ENCODE measurements at regions not wholly inside any gene's neighbourhood (a gene's known extent, or its start where the extent isn't known, plus 50 kb on each side); places are given as distances from the start of the nearest gene placed in this dataset.

DNA sequence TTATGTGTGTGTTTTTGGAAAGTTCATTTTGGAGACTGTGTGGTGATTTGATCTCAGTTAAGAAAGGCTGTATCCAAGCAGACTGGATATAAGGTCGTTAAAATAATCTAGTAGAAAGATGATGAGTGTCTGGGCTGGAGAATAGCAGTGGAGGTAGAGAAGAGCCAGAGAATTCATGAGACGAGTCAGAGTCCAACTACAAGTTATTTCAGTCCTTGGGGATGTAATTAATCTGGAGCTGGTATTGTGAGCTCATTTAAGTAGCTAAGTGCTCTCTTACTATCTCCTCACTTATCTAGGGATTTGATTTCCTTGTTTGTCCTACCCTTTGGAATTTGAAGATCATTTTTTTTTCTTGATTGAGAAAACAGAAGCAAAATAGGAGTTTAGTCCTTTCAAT is 1219.0 kb upstream of the ADGRL4 start:
- no peaks in the 10 kb centered on the region for H3K4me1 ChIP-seq (ENCODE audit: control insufficient read depth, insufficient read depth, low read length, poor library complexity, severe bottlenecking)
- H3K9me3 ChIP-seq (ENCODE audit: control insufficient read depth, low read length) = no peaks in the 10 kb centered on the region
- H3K27ac ChIP-seq (ENCODE audit: low read depth, low read length, severe bottlenecking) = no peak overlapping the region
- H3K36me3 ChIP-seq (ENCODE audit: control insufficient read depth, insufficient read depth, low read length) = no peaks in the 10 kb centered on the region
- no peak overlapping the region for H3K4me3 ChIP-seq (ENCODE audit: extremely low read depth, insufficient read depth, low read length, poor library complexity, severe bottlenecking)
- 81 to 100% methylated on average over 1 to 2 of the region's 2 CpGs for WGBS, 2 experiments (ENCODE audit: insufficient coverage in 2 of 2)

- H3K9me3 ChIP-seq (ENCODE audit: control insufficient read depth, low read length) = no peaks in the 10 kb centered on the region
- H3K27ac ChIP-seq (ENCODE audit: low read depth, low read length, severe bottlenecking) = no peak overlapping the region
- H3K4me1 ChIP-seq (ENCODE audit: control insufficient read depth, insufficient read depth, low read length, poor library complexity, severe bottlenecking) = no peaks in the 10 kb centered on the region
- no peak overlapping the region for H3K4me3 ChIP-seq (ENCODE audit: extremely low read depth, insufficient read depth, low read length, poor library complexity, severe bottlenecking)
- H3K36me3 ChIP-seq (ENCODE audit: control insufficient read depth, insufficient read depth, low read length) = no peaks in the 10 kb centered on the region
- WGBS, 2 experiments (ENCODE audit: insufficient coverage in 2 of 2) = 91 to 100% methylated on average over 1 to 3 of the region's 4 CpGs
Observed at GRCh38 chr1:80221319-80221718, 1214.8 kb upstream of the ADGRL4 start.

DNA sequence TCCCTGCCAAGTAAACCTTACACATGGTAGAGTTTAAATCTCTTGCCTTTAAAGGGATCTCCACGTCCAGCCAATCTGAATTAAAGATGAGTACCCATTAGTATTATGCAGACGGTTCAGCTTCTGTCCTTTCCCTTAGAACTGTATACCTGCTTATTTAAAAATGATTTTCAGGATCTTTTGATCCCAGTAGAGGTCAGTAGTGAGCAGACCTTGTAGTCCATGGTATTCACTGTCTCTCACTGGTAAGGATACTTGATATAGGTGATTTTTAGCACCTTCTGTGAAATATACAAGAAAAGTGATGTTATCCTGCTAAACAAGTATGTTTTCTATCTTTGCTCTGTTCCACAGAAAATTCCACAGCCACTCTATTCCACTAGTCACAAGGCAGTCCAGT is 1211.6 kb upstream of the ADGRL4 start:
- no peaks in the 10 kb centered on the region for H3K36me3 ChIP-seq (ENCODE audit: control insufficient read depth, insufficient read depth, low read length)
- H3K4me1 ChIP-seq (ENCODE audit: control insufficient read depth, insufficient read depth, low read length, poor library complexity, severe bottlenecking) = no peaks in the 10 kb centered on the region
- WGBS, 2 experiments (ENCODE audit: insufficient coverage in 2 of 2) = 20 to 67% methylated on average over 1 of the region's 2 CpGs
- no peaks in the 10 kb centered on the region for H3K9me3 ChIP-seq (ENCODE audit: control insufficient read depth, low read length)
- H3K27ac ChIP-seq (ENCODE audit: low read depth, low read length, severe bottlenecking) = no peak overlapping the region
- no peak overlapping the region for H3K4me3 ChIP-seq (ENCODE audit: extremely low read depth, insufficient read depth, low read length, poor library complexity, severe bottlenecking)

DNA sequence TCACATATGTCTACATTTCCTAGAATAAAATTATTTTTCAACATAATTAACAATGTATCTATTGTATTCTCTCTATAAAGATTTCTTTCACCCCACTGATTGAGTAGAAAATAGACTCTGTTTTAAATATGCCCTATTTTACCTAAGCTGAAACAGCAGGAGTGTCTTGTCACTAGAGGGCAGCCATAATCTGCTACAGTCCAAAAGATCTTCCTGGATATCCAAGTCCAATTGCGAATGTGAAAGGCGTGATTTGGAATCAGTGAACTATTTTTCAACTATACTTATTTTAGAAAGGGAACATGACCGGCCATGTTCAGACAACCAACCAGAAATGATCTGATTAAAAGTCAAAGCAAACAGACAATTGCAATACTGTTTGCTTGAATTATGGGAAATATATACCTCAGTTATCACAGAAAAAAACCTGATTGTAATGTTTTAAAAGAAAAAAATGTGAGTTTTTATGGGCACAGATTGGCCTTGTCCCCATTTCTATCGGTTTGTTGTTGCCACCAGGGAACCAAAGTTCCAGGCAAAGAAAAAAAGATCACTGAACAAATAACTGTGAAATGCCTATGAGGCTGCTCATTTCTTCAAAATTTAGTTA is 1211.0 kb upstream of the ADGRL4 start:
- 57 to 100% methylated on average over 1 to 3 of the region's 4 CpGs for WGBS, 2 experiments (ENCODE audit: insufficient coverage in 2 of 2)
- H3K9me3 ChIP-seq (ENCODE audit: control insufficient read depth, low read length) = no peaks in the 10 kb centered on the region
- H3K36me3 ChIP-seq (ENCODE audit: control insufficient read depth, insufficient read depth, low read length) = no peaks in the 10 kb centered on the region
- no peak overlapping the region for H3K4me3 ChIP-seq (ENCODE audit: extremely low read depth, insufficient read depth, low read length, poor library complexity, severe bottlenecking)
- no peaks in the 10 kb centered on the region for H3K4me1 ChIP-seq (ENCODE audit: control insufficient read depth, insufficient read depth, low read length, poor library complexity, severe bottlenecking)
- H3K27ac ChIP-seq (ENCODE audit: low read depth, low read length, severe bottlenecking) = no peak overlapping the region

DNA sequence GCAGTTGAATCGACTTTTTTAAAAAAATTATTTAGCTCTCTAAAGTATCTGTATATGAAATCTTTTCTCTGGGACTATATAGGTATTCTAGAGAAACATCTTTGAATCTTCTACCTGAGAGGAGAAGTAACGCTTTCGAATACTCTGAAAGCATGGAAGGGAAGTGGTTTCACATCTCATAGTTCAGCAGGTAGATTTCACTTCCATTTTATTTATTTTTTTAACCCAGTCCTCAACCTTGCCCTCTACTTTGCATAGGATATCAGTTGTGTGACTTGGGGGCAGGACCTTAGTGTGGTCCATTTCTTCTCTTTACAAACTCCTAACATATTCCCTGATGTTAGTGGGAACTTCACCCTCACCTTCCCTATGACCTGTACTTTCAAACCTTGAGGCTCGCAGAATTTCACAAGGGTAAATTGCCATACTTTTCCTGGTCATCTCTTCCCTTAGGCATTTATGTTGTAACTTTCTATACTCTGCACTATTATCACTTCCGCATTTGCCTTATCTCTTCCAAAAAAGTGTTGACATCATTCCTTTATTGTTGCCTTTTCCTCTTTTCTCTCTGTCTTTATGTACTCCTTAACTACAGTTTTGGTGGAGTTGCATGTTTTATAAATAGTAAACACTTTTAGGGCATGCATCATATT is 1208.5 kb upstream of the ADGRL4 start:
- Histone ChIP-seq H3K27ac (ENCODE audit: low read depth, low read length, severe bottlenecking) (no peak overlapping the region), H3K36me3 (ENCODE audit: control insufficient read depth, insufficient read depth, low read length) (no peaks in the 10 kb centered on the region), H3K9me3 (ENCODE audit: control insufficient read depth, low read length) (no peaks in the 10 kb centered on the region), H3K4me3 (ENCODE audit: extremely low read depth, insufficient read depth, low read length, poor library complexity, severe bottlenecking) (no peak overlapping the region), H3K4me1 (ENCODE audit: control insufficient read depth, insufficient read depth, low read length, poor library complexity, severe bottlenecking) (no peaks in the 10 kb centered on the region)
- WGBS, 2 experiments (ENCODE audit: insufficient coverage in 2 of 2) = 83 to 89% methylated on average over 1 of the region's 5 CpGs

DNA sequence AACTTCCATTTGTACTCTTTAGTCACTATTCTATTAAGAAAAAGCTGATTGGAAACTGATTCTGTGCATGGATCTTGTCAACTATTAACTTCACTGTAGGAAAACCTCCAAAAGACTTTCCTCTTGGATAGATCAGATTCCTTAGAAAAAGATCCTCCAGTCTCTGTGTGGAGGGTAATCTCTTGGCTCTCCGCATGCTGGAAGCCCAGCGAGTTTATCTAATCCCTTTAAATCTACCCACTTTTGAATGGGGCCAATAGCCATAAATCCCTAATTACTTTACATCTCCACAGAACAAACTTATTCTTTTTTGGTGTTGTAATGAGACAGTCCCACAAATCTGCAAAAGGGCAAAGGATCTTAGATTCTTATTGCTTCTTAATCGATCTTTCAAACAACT is 1206.4 kb upstream of the ADGRL4 start:
- H3K4me3 ChIP-seq (ENCODE audit: extremely low read depth, insufficient read depth, low read length, poor library complexity, severe bottlenecking) = no peak overlapping the region
- no peaks in the 10 kb centered on the region for H3K9me3 ChIP-seq (ENCODE audit: control insufficient read depth, low read length)
- H3K36me3 ChIP-seq (ENCODE audit: control insufficient read depth, insufficient read depth, low read length) = no peaks in the 10 kb centered on the region
- H3K4me1 ChIP-seq (ENCODE audit: control insufficient read depth, insufficient read depth, low read length, poor library complexity, severe bottlenecking) = no peaks in the 10 kb centered on the region
- 93% methylated on average over 3 of the region's 3 CpGs; no CpG with 5 or more reads in 1 of the 2 experiments for WGBS, 2 experiments (ENCODE audit: insufficient coverage in 2 of 2)
- H3K27ac ChIP-seq (ENCODE audit: low read depth, low read length, severe bottlenecking) = no peak overlapping the region

- Histone ChIP-seq H3K36me3 (ENCODE audit: control insufficient read depth, insufficient read depth, low read length) (no peaks in the 10 kb centered on the region), H3K9me3 (ENCODE audit: control insufficient read depth, low read length) (no peaks in the 10 kb centered on the region), H3K27ac (ENCODE audit: low read depth, low read length, severe bottlenecking) (no peak overlapping the region), H3K4me1 (ENCODE audit: control insufficient read depth, insufficient read depth, low read length, poor library complexity, severe bottlenecking) (no peaks in the 10 kb centered on the region), H3K4me3 (ENCODE audit: extremely low read depth, insufficient read depth, low read length, poor library complexity, severe bottlenecking) (no peak overlapping the region)
- 87 to 93% methylated on average over 3 to 7 of the region's 8 CpGs for WGBS, 2 experiments (ENCODE audit: insufficient coverage in 2 of 2)
Observed at GRCh38 chr1:80211691-80212380, 1205.3 kb upstream of the ADGRL4 start.

DNA sequence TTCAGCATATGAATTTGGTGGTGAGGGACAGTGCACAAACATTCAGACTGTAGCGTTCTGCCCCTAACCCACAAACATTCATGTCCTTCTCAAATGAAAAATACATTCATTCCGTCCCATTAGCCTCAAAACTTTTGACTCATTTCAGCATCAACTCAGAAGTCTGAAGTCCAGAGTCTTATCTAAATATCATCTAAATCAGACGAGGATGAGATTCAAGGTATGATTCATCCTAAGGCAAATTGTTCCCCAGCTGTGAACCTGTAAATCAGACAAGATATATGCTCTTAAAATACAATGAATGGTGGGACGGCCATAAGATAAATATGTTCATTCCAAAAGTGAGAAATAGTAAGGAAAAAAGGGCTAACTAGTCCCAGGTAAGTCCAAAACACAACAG is 1195.6 kb upstream of the ADGRL4 start:
- 86 to 100% methylated on average over 1 to 2 of the region's 4 CpGs for WGBS, 2 experiments (ENCODE audit: insufficient coverage in 2 of 2)
- H3K4me3 ChIP-seq (ENCODE audit: extremely low read depth, insufficient read depth, low read length, poor library complexity, severe bottlenecking) = no peak overlapping the region
- H3K36me3 ChIP-seq (ENCODE audit: control insufficient read depth, insufficient read depth, low read length) = no peaks in the 10 kb centered on the region
- no peaks in the 10 kb centered on the region for H3K4me1 ChIP-seq (ENCODE audit: control insufficient read depth, insufficient read depth, low read length, poor library complexity, severe bottlenecking)
- H3K27ac ChIP-seq (ENCODE audit: low read depth, low read length, severe bottlenecking) = no peak overlapping the region
- no peaks in the 10 kb centered on the region for H3K9me3 ChIP-seq (ENCODE audit: control insufficient read depth, low read length)

DNA sequence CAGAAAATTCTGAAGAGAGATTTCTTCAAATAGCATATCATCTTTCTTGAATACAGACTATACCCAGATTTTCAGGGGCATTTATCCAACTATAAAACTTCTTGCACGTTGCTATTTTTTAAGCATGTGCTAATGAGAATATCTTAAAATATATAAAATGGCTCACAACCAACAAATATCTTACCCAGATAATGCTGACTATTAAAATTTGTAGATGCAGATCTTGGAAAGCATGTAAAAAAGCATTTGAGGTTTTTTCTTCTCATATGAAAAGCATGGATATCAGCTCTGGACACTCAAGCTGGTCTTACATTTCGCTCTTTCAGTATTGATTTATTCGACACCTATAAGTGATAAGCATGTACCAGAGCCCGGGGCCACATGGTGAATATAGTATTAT is 1187.7 kb upstream of the ADGRL4 start:
- WGBS, 2 experiments (ENCODE audit: insufficient coverage in 2 of 2) = 100% methylated on average over 1 to 2 of the region's 4 CpGs

DNA sequence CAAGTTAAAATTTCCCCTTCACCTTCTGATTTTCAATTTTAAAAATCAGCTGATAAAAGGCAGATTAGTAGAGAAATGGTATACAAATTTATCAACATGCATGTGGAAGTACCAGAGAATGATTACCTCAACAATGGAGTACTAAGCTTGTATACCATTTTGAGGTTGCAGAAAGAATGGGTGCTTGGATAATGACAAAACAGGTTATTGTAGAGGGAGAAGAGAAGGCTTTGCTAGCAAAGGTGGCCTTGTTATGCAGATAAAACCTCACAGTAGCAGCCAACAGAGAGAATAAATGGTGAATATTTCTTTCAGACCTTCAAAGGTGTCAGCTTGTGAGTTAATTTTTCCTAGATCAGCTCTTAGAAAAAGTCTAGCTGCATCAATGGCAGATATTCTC is 1174.9 kb upstream of the ADGRL4 start:
- Histone ChIP-seq H3K4me3 (ENCODE audit: extremely low read depth, insufficient read depth, low read length, poor library complexity, severe bottlenecking) (no peak overlapping the region), H3K36me3 (ENCODE audit: control insufficient read depth, insufficient read depth, low read length) (no peaks in the 10 kb centered on the region), H3K27ac (ENCODE audit: low read depth, low read length, severe bottlenecking) (no peak overlapping the region), H3K9me3 (ENCODE audit: control insufficient read depth, low read length) (no peaks in the 10 kb centered on the region), H3K4me1 (ENCODE audit: control insufficient read depth, insufficient read depth, low read length, poor library complexity, severe bottlenecking) (no peaks in the 10 kb centered on the region)

More for the DNA sequence above, 1187.7 kb upstream of the ADGRL4 start:
- no peak overlapping the region for H3K27ac ChIP-seq (ENCODE audit: low read depth, low read length, severe bottlenecking)
- H3K4me1 ChIP-seq (ENCODE audit: control insufficient read depth, insufficient read depth, low read length, poor library complexity, severe bottlenecking) = no peaks in the 10 kb centered on the region
- no peaks in the 10 kb centered on the region for H3K9me3 ChIP-seq (ENCODE audit: control insufficient read depth, low read length)
- H3K4me3 ChIP-seq (ENCODE audit: extremely low read depth, insufficient read depth, low read length, poor library complexity, severe bottlenecking) = no peak overlapping the region
- no peaks in the 10 kb centered on the region for H3K36me3 ChIP-seq (ENCODE audit: control insufficient read depth, insufficient read depth, low read length)

DNA sequence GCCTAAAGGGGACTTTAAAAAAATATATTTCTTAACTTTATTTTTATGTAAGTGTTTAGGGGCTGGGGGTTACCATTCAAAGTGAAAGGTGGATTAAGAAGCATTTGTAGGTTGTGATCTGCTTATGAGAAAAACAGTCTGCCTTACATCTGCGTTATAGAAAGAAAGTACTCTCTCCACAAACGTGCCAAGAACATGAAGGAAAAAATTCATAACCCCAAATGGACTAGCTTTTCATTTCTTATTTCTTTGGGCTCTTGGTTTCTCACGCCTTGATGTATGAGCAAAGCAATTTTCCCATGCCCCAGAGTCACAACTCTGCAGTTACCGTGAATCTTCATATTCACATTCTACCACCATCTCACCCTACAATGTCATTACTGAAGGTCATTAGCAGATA is 1165.1 kb upstream of the ADGRL4 start:
- H3K4me1 ChIP-seq (ENCODE audit: control insufficient read depth, insufficient read depth, low read length, poor library complexity, severe bottlenecking) = no peaks in the 10 kb centered on the region
- no peak overlapping the region for H3K4me3 ChIP-seq (ENCODE audit: extremely low read depth, insufficient read depth, low read length, poor library complexity, severe bottlenecking)
- no peak overlapping the region for H3K27ac ChIP-seq (ENCODE audit: low read depth, low read length, severe bottlenecking)
- WGBS, 2 experiments (ENCODE audit: insufficient coverage in 2 of 2) = 84 to 96% methylated on average over 3 of the region's 4 CpGs
- no peaks in the 10 kb centered on the region for H3K9me3 ChIP-seq (ENCODE audit: control insufficient read depth, low read length)
- no peaks in the 10 kb centered on the region for H3K36me3 ChIP-seq (ENCODE audit: control insufficient read depth, insufficient read depth, low read length)
